H1 (cell line): ENCODE measurements at regions not wholly inside any gene's neighbourhood (a gene's known extent, or its start where the extent isn't known, plus 50 kb on each side); places are given as distances from the start of the nearest gene placed in this dataset.

ENCODE experiments used
- CTCF ChIA-PET: fragments of 300-600 bp; sonication (Branson Sonifier 250); formaldehyde crosslinking; loops from one replicate; lab custom pipeline; 2021; ENCODE audit not compliant: partially characterized antibody; lab: Charles Lee
- POLR2A ChIA-PET: fragments of 300-600 bp; sonication (Branson Sonifier 250); formaldehyde crosslinking; loops from one replicate; lab custom pipeline; 2021; ENCODE audit warnings: inconsistent platforms; ENCODE audit not compliant: partially characterized antibody; lab: Charles Lee
- DNase-seq, 2 experiments: peaks; one replicate each; pipeline versions ENCODE4 v3.0.0 to v3.0.0-alpha.2; 2010 to 2022; ENCODE audit warnings: low spot score in 2 of 2, low read depth in 1 of 2, mixed read lengths in 1 of 2
- FAIRE-seq: peaks from 2 replicates; lab custom pipeline; 2011; peaks lifted over from hg19 to GRCh38; lab: Jason Lieb, UNC
- H2AFZ ChIP-seq: 2 replicates; pipeline ENCODE4 v1.8.1; 2012; ENCODE audit warnings: low read length, inconsistent platforms
- H2AK5ac ChIP-seq: 2 replicates; pipeline ENCODE4 v1.6.1; 2013; ENCODE audit warnings: low read depth, low read length
- H2BK120ac ChIP-seq: replicated peaks from 2 replicates; pipeline ENCODE3; 2013; ENCODE audit warnings: low read depth, low read length, inconsistent platforms
- H2BK12ac ChIP-seq: 2 replicates; pipeline ENCODE4 v1.6.1; 2013; ENCODE audit warnings: low read depth, low read length
- H2BK15ac ChIP-seq: 2 replicates; pipeline ENCODE4 v1.6.1; 2013; ENCODE audit warnings: low read length
- H2BK20ac ChIP-seq: 2 replicates; pipeline ENCODE4 v1.6.1; 2013; ENCODE audit warnings: low read length
- H2BK5ac ChIP-seq: 2 replicates; pipeline ENCODE4 v1.6.1; 2013; ENCODE audit warnings: low read depth, low read length
- H3K14ac ChIP-seq: 2 replicates; pipeline ENCODE4 v1.6.1; 2013; ENCODE audit warnings: inconsistent platforms; ENCODE audit not compliant: insufficient read length
- H3K18ac ChIP-seq: 2 replicates; pipeline ENCODE4 v1.6.1; 2013; ENCODE audit warnings: low read length; ENCODE audit errors: extremely low read depth
- H3K23ac ChIP-seq: 2 replicates; pipeline ENCODE4 v1.6.1; 2013; ENCODE audit warnings: inconsistent platforms; ENCODE audit not compliant: insufficient read length
- H3K23me2 ChIP-seq: 2 replicates; pipeline ENCODE4 v1.6.1; 2013; ENCODE audit warnings: low read depth, low read length
- H3K27ac ChIP-seq: 2 replicates; pipeline ENCODE4 v1.6.1; 2011; ENCODE audit warnings: low read depth, low read length, inconsistent platforms
- H3K27me3 ChIP-seq, 4 experiments: replicated peaks in 1 of 4; 1 replicate in 1 of 4; 2 replicates in 3 of 4; pipeline versions ENCODE4 v1.6.1 to v1.8.1; 2011 to 2013; ENCODE audit warnings: low read length in 3 of 4, mild to moderate bottlenecking in 3 of 4, inconsistent platforms in 2 of 4, mixed read lengths in 2 of 4, moderate library complexity in 1 of 4; ENCODE audit not compliant: control insufficient read depth in 3 of 4, insufficient read depth in 3 of 4; ENCODE audit errors: extremely low read depth in 1 of 4
- H3K36me3 ChIP-seq, 4 experiments: 2 replicates each; pipeline versions ENCODE4 v1.6.1 to v1.8.1; 2011 to 2013; ENCODE audit warnings: mild to moderate bottlenecking in 4 of 4, low read length in 3 of 4, moderate library complexity in 2 of 4, control low read depth in 1 of 4, inconsistent platforms in 1 of 4; ENCODE audit not compliant: insufficient read depth in 4 of 4, control insufficient read depth in 2 of 4
- H3K4ac ChIP-seq: replicated peaks from 2 replicates; pipeline ENCODE3; 2013; ENCODE audit warnings: low read length, low read depth, mixed read lengths, inconsistent platforms; ENCODE audit not compliant: insufficient read length
- H3K4me1 ChIP-seq, 4 experiments: replicated peaks in 1 of 4; 1 replicate in 1 of 4; 2 replicates in 3 of 4; pipeline versions ENCODE4 v1.6.1 to v1.8.1; 2011 to 2013; ENCODE audit warnings: low read length in 3 of 4, inconsistent platforms in 2 of 4, mixed read lengths in 1 of 4; ENCODE audit not compliant: insufficient read depth in 4 of 4, control insufficient read depth in 3 of 4
- H3K4me2 ChIP-seq, 2 experiments: 2 replicates each; pipeline versions ENCODE4 v1.6.1 to v1.8.1; 2011 to 2013; ENCODE audit warnings: low read depth in 2 of 2, low read length in 2 of 2, control low read depth in 1 of 2, inconsistent platforms in 1 of 2, mild to moderate bottlenecking in 1 of 2; ENCODE audit not compliant: insufficient read depth in 1 of 2
- H3K4me3 ChIP-seq, 4 experiments: fragments of 200-600, 300-600 bp in 1 of 4; sonication (generic), shearing (Covaris generic), sonication (Bioruptor Twin) in 1 of 4; 2 replicates each; pipeline versions ENCODE4 v1.5.1 to v1.8.1; 2011 to 2016; ENCODE audit warnings: low read length in 4 of 4, low read depth in 3 of 4, control low read depth in 2 of 4, inconsistent platforms in 2 of 4, mild to moderate bottlenecking in 2 of 4, mixed read lengths in 1 of 4, moderate library complexity in 1 of 4; ENCODE audit not compliant: insufficient read depth in 2 of 4; ENCODE audit errors: extremely low read depth in 1 of 4
- H3K56ac ChIP-seq: replicated peaks from 2 replicates; pipeline ENCODE3; 2013; ENCODE audit warnings: low read depth, mild to moderate bottlenecking, mixed read lengths, low read length, inconsistent platforms; ENCODE audit not compliant: insufficient read length
- H3K79me1 ChIP-seq: 2 replicates; pipeline ENCODE4 v1.6.1; 2013; ENCODE audit warnings: low read depth, low read length, control low read depth
- H3K79me2 ChIP-seq, 2 experiments: 2 replicates each; pipeline versions ENCODE4 v1.6.1 to v1.8.1; 2012 to 2013; ENCODE audit warnings: low read length in 2 of 2, mild to moderate bottlenecking in 2 of 2, inconsistent platforms in 1 of 2; ENCODE audit not compliant: insufficient read depth in 2 of 2, control insufficient read depth in 1 of 2
- H3K9ac ChIP-seq, 4 experiments: replicated peaks in 1 of 4; 1 replicate in 1 of 4; 2 replicates in 3 of 4; pipeline versions ENCODE4 v1.6.1 to v1.8.1; 2011 to 2013; ENCODE audit warnings: low read depth in 3 of 4, low read length in 3 of 4, control low read depth in 2 of 4, mild to moderate bottlenecking in 2 of 4, moderate library complexity in 2 of 4, inconsistent platforms in 1 of 4; ENCODE audit errors: extremely low read depth in 1 of 4
- H3K9me3 ChIP-seq, 2 experiments: 2 replicates each; pipeline versions ENCODE4 v1.6.1 to v1.8.1; 2012 to 2013; ENCODE audit warnings: mild to moderate bottlenecking in 2 of 2, moderate library complexity in 2 of 2, control low read depth in 1 of 2, inconsistent platforms in 1 of 2, low read depth in 1 of 2, low read length in 1 of 2, mixed read lengths in 1 of 2; ENCODE audit not compliant: insufficient read depth in 2 of 2
- H4K20me1 ChIP-seq, 2 experiments: replicated peaks in 1 of 2; 2 replicates each; pipeline versions ENCODE3 to v1.8.1; 2011 to 2013; ENCODE audit warnings: inconsistent platforms in 2 of 2, low read length in 2 of 2, mild to moderate bottlenecking in 1 of 2; ENCODE audit not compliant: insufficient read depth in 2 of 2, control insufficient read depth in 1 of 2
- H4K5ac ChIP-seq: 2 replicates; pipeline ENCODE4 v1.6.1; 2013; ENCODE audit warnings: low read length, low read depth, mixed read lengths, inconsistent platforms; ENCODE audit not compliant: insufficient read length
- H4K8ac ChIP-seq: 2 replicates; pipeline ENCODE4 v1.8.0; 2013; ENCODE audit warnings: mild to moderate bottlenecking, moderate library complexity, low read length, inconsistent platforms; ENCODE audit not compliant: insufficient read depth; ENCODE audit errors: extremely low read depth
- H4K91ac ChIP-seq: replicated peaks from 2 replicates; pipeline ENCODE3; 2013; ENCODE audit warnings: low read length, mixed read lengths, inconsistent platforms; ENCODE audit not compliant: insufficient read length
- WGBS, 2 experiments: shearing (Covaris generic) in 1 of 2; methylation state at CpG; one replicate each; pipeline versions ENCODE4 v1.1.6 to v1.1.7; 2013 to 2015; ENCODE audit warnings: low lambda C conversion rate in 2 of 2, mixed read lengths in 2 of 2, inconsistent platforms in 1 of 2, low coverage in 1 of 2, missing lambda C conversion rate in 1 of 2; ENCODE audit not compliant: insufficient replicate concordance in 2 of 2, insufficient coverage in 1 of 2, insufficient read length in 1 of 2; ENCODE audit errors: extremely low coverage in 1 of 2, missing lambda C conversion rate in 1 of 2; 5-methylcytosine and 5-hydroxymethylcytosine counted together
- TF ChIP-seq, protein P1 (sequence below): fragments of 300-600 bp; sonication (generic); IDR thresholded peaks from 2 replicates; pipeline ENCODE4 v1.7.1; 2012; ENCODE audit warnings: low read length, moderate library complexity, mild to moderate bottlenecking, inconsistent platforms; ENCODE audit not compliant: insufficient replicate concordance

- H3K9me3 ChIP-seq: no peaks in the 10 kb centered on the region
- DNase-seq: no peak
- H3K79me1 ChIP-seq: no peaks in the 10 kb centered on the region
- no peak overlapping the region for H3K4ac ChIP-seq
- H3K4me2 ChIP-seq: no peak overlapping the region
- WGBS, 2 experiments: 88% methylated on average over 2 of the region's 2 CpGs; no CpG with 5 or more reads in 1 of the 2 experiments
- H2BK5ac ChIP-seq: no peak overlapping the region
- H3K79me2 ChIP-seq: no peaks in the 10 kb centered on the region
- H2BK12ac ChIP-seq: no peak overlapping the region
- H2BK120ac ChIP-seq: no peak overlapping the region
- no peak for FAIRE-seq
- no peaks in the 10 kb centered on the region for H3K27me3 ChIP-seq
- H4K20me1 ChIP-seq: no peaks in the 10 kb centered on the region
- H2AK5ac ChIP-seq: no peak overlapping the region
- no peak overlapping the region for H3K9ac ChIP-seq
- H3K18ac ChIP-seq: no peak overlapping the region
- H3K56ac ChIP-seq: no peak overlapping the region
- no peak overlapping the region for H2BK15ac ChIP-seq
- no peak overlapping the region for H4K5ac ChIP-seq
- POLR2A ChIA-PET: no interaction called here
- H2BK20ac ChIP-seq: no peak overlapping the region
- no peak overlapping the region for H4K91ac ChIP-seq
- H2AFZ ChIP-seq: no peak overlapping the region
- H3K23me2 ChIP-seq: no peaks in the 10 kb centered on the region
- no peak overlapping the region for H4K8ac ChIP-seq
- no peak overlapping the region for H3K4me3 ChIP-seq
- H3K23ac ChIP-seq: no peak overlapping the region
- H3K14ac ChIP-seq: no peak overlapping the region
- no peak overlapping the region for H3K27ac ChIP-seq
- CTCF ChIA-PET: no interaction called here
- no peaks in the 10 kb centered on the region for H3K4me1 ChIP-seq
- H3K36me3 ChIP-seq: no peaks in the 10 kb centered on the region
- TF ChIP-seq, protein P1, sequence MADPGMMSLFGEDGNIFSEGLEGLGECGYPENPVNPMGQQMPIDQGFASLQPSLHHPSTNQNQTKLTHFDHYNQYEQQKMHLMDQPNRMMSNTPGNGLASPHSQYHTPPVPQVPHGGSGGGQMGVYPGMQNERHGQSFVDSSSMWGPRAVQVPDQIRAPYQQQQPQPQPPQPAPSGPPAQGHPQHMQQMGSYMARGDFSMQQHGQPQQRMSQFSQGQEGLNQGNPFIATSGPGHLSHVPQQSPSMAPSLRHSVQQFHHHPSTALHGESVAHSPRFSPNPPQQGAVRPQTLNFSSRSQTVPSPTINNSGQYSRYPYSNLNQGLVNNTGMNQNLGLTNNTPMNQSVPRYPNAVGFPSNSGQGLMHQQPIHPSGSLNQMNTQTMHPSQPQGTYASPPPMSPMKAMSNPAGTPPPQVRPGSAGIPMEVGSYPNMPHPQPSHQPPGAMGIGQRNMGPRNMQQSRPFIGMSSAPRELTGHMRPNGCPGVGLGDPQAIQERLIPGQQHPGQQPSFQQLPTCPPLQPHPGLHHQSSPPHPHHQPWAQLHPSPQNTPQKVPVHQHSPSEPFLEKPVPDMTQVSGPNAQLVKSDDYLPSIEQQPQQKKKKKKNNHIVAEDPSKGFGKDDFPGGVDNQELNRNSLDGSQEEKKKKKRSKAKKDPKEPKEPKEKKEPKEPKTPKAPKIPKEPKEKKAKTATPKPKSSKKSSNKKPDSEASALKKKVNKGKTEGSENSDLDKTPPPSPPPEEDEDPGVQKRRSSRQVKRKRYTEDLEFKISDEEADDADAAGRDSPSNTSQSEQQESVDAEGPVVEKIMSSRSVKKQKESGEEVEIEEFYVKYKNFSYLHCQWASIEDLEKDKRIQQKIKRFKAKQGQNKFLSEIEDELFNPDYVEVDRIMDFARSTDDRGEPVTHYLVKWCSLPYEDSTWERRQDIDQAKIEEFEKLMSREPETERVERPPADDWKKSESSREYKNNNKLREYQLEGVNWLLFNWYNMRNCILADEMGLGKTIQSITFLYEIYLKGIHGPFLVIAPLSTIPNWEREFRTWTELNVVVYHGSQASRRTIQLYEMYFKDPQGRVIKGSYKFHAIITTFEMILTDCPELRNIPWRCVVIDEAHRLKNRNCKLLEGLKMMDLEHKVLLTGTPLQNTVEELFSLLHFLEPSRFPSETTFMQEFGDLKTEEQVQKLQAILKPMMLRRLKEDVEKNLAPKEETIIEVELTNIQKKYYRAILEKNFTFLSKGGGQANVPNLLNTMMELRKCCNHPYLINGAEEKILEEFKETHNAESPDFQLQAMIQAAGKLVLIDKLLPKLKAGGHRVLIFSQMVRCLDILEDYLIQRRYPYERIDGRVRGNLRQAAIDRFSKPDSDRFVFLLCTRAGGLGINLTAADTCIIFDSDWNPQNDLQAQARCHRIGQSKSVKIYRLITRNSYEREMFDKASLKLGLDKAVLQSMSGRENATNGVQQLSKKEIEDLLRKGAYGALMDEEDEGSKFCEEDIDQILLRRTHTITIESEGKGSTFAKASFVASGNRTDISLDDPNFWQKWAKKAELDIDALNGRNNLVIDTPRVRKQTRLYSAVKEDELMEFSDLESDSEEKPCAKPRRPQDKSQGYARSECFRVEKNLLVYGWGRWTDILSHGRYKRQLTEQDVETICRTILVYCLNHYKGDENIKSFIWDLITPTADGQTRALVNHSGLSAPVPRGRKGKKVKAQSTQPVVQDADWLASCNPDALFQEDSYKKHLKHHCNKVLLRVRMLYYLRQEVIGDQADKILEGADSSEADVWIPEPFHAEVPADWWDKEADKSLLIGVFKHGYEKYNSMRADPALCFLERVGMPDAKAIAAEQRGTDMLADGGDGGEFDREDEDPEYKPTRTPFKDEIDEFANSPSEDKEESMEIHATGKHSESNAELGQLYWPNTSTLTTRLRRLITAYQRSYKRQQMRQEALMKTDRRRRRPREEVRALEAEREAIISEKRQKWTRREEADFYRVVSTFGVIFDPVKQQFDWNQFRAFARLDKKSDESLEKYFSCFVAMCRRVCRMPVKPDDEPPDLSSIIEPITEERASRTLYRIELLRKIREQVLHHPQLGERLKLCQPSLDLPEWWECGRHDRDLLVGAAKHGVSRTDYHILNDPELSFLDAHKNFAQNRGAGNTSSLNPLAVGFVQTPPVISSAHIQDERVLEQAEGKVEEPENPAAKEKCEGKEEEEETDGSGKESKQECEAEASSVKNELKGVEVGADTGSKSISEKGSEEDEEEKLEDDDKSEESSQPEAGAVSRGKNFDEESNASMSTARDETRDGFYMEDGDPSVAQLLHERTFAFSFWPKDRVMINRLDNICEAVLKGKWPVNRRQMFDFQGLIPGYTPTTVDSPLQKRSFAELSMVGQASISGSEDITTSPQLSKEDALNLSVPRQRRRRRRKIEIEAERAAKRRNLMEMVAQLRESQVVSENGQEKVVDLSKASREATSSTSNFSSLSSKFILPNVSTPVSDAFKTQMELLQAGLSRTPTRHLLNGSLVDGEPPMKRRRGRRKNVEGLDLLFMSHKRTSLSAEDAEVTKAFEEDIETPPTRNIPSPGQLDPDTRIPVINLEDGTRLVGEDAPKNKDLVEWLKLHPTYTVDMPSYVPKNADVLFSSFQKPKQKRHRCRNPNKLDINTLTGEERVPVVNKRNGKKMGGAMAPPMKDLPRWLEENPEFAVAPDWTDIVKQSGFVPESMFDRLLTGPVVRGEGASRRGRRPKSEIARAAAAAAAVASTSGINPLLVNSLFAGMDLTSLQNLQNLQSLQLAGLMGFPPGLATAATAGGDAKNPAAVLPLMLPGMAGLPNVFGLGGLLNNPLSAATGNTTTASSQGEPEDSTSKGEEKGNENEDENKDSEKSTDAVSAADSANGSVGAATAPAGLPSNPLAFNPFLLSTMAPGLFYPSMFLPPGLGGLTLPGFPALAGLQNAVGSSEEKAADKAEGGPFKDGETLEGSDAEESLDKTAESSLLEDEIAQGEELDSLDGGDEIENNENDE: no peak
These were observed 949.9 kb downstream of the TECRL start for GRCh38 chr4:63459329-63459728.
